Suprapubic skin (tissue), 4 donors: ENCODE measurements at regions not wholly inside any gene's neighbourhood (a gene's known extent, or its start where the extent isn't known, plus 50 kb on each side); places are given as distances from the start of the nearest gene placed in this dataset.

Experiments
- DNase-seq, 2 donors: peaks; one replicate each; pipeline ENCODE4 v3.0.0-alpha.2; 2019; ENCODE audit warnings: low spot score in 2 of 2
- H3K27ac ChIP-seq: fragments of 200-600 bp; sonication (generic); one replicate; pipeline ENCODE4 v1.5.1; 2019
- H3K27me3 ChIP-seq: fragments of 200-600 bp; sonication (generic); one replicate; pipeline ENCODE4 v1.5.1; 2019
- H3K36me3 ChIP-seq: fragments of 200-600 bp; sonication (generic); one replicate; pipeline ENCODE4 v1.5.1; 2019
- H3K4me1 ChIP-seq: fragments of 200-600 bp; sonication (generic); one replicate; pipeline ENCODE4 v1.5.1; 2019
- H3K4me3 ChIP-seq: fragments of 200-600 bp; sonication (generic); one replicate; pipeline ENCODE4 v1.5.1; 2019; ENCODE audit warnings: mild to moderate bottlenecking
- H3K9me3 ChIP-seq: fragments of 200-600 bp; sonication (generic); one replicate; pipeline ENCODE4 v1.5.1; 2019
- EP300 ChIP-seq: sonication (generic); formaldehyde crosslinking; IDR thresholded peaks from one replicate; pipeline ENCODE4 v1.6.1; 2017; ENCODE audit warnings: antibody characterized with exemption
- POLR2A ChIP-seq, 2 donors: fragments of 450-650 bp; IDR thresholded peaks; one replicate each; pipeline ENCODE4 v1.6.1; 2017; ENCODE audit warnings: antibody characterized with exemption in 2 of 2, mild to moderate bottlenecking in 2 of 2, moderate library complexity in 2 of 2
- POLR2AphosphoS5 ChIP-seq, 3 donors: sonication (generic); formaldehyde crosslinking; IDR thresholded peaks; one replicate each; pipeline ENCODE4 v1.6.1; 2017; ENCODE audit warnings: antibody characterized with exemption in 3 of 3
- WGBS: methylation state at CpG from one replicate; pipeline ENCODE4 v1.1.5; 2018; 5-methylcytosine and 5-hydroxymethylcytosine counted together
- TF ChIP-seq, protein P1 (sequence below), 2 donors: fragments of 200-600 bp in 1 of 2; fragments of 450-650 bp in 1 of 2; sonication (generic) in 1 of 2; IDR thresholded peaks; one replicate each; pipeline ENCODE4 v1.5.1; 2016 to 2019; ENCODE audit warnings: antibody characterized with exemption in 2 of 2, mild to moderate bottlenecking in 1 of 2, moderate library complexity in 1 of 2

DNA sequence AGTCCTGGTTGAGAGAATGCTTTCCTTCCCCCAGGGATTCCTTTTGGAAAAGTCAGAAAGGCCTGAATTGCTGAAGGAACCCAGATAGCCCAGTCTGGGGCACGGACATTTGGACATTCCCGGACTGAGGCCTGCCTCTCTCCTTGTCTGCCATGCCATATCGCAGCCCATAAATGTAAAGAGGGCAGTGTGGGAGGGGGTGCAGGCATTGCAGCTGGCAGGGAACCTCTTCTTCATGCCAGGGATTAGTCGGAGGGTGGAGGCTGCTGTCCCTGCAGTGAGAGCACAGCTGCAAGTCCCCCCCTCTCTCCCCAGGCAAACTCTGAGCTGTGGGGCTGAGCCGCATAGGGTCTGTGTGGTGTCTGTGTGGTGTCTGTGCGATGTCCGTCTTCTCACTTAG, 486.0 kb upstream of the MKI67 start:
- TF ChIP-seq POLR2A (IDR thresholded peaks at IDR 0.05): no peak
- no peak for TF ChIP-seq POLR2AphosphoS5 (IDR thresholded peaks at IDR 0.05)
- TF ChIP-seq, protein P1, sequence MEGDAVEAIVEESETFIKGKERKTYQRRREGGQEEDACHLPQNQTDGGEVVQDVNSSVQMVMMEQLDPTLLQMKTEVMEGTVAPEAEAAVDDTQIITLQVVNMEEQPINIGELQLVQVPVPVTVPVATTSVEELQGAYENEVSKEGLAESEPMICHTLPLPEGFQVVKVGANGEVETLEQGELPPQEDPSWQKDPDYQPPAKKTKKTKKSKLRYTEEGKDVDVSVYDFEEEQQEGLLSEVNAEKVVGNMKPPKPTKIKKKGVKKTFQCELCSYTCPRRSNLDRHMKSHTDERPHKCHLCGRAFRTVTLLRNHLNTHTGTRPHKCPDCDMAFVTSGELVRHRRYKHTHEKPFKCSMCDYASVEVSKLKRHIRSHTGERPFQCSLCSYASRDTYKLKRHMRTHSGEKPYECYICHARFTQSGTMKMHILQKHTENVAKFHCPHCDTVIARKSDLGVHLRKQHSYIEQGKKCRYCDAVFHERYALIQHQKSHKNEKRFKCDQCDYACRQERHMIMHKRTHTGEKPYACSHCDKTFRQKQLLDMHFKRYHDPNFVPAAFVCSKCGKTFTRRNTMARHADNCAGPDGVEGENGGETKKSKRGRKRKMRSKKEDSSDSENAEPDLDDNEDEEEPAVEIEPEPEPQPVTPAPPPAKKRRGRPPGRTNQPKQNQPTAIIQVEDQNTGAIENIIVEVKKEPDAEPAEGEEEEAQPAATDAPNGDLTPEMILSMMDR (IDR thresholded peaks at IDR 0.05): no peak
- TF ChIP-seq EP300: no peak
- WGBS: 86% methylated on average over 7 of the region's 7 CpGs
- Histone ChIP-seq H3K4me3 (no peak overlapping the region), H3K27me3 (no peaks in the 10 kb centered on the region), H3K27ac (no peak overlapping the region), H3K36me3 (no peaks in the 10 kb centered on the region), H3K4me1 (no peaks in the 10 kb centered on the region), H3K9me3 (no peaks in the 10 kb centered on the region)
- no peak for DNase-seq

DNA sequence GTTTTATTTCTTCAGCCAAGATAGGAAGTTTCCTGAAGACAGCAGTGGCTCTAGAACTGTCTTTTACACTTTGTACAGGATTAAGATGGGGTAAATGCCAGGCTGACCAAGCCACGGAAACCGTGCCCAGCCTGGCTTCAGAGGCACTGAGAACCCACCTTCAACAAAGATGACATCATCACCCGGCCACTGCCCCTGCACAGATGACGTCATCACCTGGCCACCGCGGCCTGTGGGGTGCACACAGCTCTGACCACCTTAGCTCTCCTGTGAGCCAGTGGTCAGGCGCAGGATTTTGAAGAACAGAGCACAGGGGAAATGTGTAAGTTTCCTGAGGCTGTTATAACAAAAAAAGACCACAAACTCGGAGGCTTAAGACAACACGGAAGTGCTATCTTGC, 486.4 kb upstream of the MKI67 start:
- no peak for DNase-seq
- Histone ChIP-seq H3K9me3 (no peaks in the 10 kb centered on the region), H3K4me1 (no peaks in the 10 kb centered on the region), H3K36me3 (no peaks in the 10 kb centered on the region), H3K27ac (no peak overlapping the region), H3K27me3 (no peaks in the 10 kb centered on the region), H3K4me3 (no peak overlapping the region)
- WGBS: 87% methylated on average over 9 of the region's 9 CpGs
- TF ChIP-seq POLR2A (IDR thresholded peaks at IDR 0.05) (no peak), EP300 (no peak), POLR2AphosphoS5 (IDR thresholded peaks at IDR 0.05) (no peak)
- TF ChIP-seq, protein P1 (IDR thresholded peaks at IDR 0.05): no peak

DNA sequence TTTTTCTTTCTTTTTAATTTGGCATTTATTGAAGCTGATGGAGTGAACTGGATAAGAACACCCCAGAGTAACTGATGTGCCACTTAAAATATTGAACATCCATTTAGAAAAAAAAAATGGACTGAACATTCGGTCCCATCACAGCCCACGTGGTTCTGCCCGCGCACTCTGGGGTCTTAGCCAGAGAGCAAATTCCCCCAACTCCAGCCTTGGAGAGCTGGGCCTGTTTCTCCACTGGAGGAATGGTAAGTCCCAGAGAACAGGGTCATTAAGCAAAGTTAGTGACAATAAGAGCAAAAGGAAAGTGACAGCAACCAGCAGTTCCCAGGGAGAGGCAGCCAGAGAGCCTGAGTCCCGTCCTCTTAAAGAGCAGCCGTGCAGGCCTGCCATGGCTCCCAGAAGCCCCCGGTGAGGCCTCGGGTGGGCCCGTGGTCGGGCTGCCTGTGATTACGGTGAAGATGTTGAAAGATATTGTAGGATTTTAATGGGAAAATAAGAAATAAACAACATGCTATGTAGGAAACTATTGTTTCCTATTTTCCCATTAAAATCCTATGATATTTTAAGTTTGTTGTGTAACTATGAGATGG, 487.9 kb upstream of the MKI67 start:
- no peak overlapping the region for H3K27ac ChIP-seq
- WGBS: 94% methylated on average over 11 of the region's 11 CpGs
- H3K36me3 ChIP-seq: no peaks in the 10 kb centered on the region
- no peaks in the 10 kb centered on the region for H3K4me1 ChIP-seq
- no peak overlapping the region for H3K4me3 ChIP-seq
- no peaks in the 10 kb centered on the region for H3K9me3 ChIP-seq
- peaks cover 3% of the 10 kb centered on the region for H3K27me3 ChIP-seq
- no peak for DNase-seq
- TF ChIP-seq, protein P1 (IDR thresholded peaks at IDR 0.05): no peak
- TF ChIP-seq EP300 (no peak), POLR2AphosphoS5 (IDR thresholded peaks at IDR 0.05) (no peak), POLR2A (IDR thresholded peaks at IDR 0.05) (no peak)

DNA sequence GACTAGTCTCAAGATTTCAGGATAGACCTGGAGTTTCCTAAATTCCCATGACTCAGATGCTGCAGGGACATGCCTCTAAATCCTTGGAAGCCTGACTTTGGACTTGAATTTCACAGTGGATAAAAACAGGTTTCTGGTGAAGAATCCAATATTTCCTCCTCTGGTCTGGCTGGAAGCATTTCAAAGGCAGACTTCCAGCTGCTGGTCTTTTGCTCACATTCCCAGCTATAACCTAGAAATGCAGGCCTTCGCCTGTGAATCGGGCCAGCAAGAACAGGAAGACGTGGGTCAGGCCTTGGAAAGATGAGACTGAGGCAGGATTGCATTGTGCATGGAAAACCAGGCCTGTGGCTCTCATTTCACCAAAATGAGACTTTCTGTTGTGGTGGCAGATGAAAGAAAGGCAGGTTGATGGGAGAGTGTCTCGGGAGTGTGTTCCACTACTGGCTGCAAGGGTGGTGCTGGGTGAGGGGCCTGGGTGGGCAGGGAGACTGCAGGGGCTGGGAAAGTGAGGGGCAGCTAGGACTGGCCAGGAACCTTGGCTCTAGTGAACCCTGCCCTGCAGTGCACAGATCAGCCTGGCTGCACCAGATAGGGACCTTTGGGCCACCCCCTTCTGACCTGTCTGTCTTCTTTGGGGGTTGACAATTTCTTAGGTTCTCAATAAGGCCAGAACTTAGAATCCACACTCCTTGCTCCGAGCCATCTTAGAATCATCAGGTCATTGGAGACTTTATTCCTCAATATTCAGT, 488.8 kb upstream of the MKI67 start:
- Histone ChIP-seq H3K9me3 (no peaks in the 10 kb centered on the region), H3K4me3 (no peak overlapping the region), H3K27me3 (peaks cover 3% of the 10 kb centered on the region), H3K27ac (no peak overlapping the region), H3K4me1 (no peaks in the 10 kb centered on the region), H3K36me3 (no peaks in the 10 kb centered on the region)
- DNase-seq: no peak
- TF ChIP-seq EP300: no peak
- TF ChIP-seq POLR2AphosphoS5 (IDR thresholded peaks at IDR 0.05): no peak
- no peak for TF ChIP-seq POLR2A (IDR thresholded peaks at IDR 0.05)
- TF ChIP-seq, protein P1 (IDR thresholded peaks at IDR 0.05): no peak
- 67% methylated on average over 5 of the region's 5 CpGs for WGBS

DNA sequence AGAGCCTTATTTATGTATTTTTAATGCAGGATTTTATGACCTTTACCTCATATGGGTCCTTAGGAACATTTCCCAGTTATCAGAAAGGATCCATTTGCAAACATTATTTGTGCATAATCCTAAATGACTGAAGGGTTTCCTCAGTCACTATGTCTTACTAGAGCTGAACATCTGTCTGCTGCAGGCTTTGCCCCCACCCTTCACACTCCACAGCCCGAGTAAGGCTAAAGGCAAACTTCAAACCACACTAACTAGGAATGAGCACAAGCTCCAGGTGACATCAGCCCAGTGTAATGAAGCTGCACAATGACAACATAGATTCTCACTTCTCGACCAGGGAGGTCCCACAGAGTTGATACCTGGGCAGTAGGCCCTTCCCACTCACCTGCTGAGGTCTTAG, 491.3 kb upstream of the MKI67 start:
- Histone ChIP-seq H3K27ac (no peak overlapping the region), H3K9me3 (no peaks in the 10 kb centered on the region), H3K27me3 (peaks cover 3% of the 10 kb centered on the region), H3K4me1 (no peaks in the 10 kb centered on the region), H3K36me3 (no peaks in the 10 kb centered on the region), H3K4me3 (no peak overlapping the region)
- DNase-seq: no peak
- WGBS: 64% methylated on average over 2 of the region's 2 CpGs
- no peak for TF ChIP-seq POLR2A (IDR thresholded peaks at IDR 0.05)
- TF ChIP-seq, protein P1 (IDR thresholded peaks at IDR 0.05): no peak
- TF ChIP-seq POLR2AphosphoS5 (IDR thresholded peaks at IDR 0.05): no peak
- no peak for TF ChIP-seq EP300
